Hippocampal formation (tissue), 2 donors: ENCODE measurements at regions not wholly inside any gene's neighbourhood (a gene's known extent, or its start where the extent isn't known, plus 50 kb on each side); places are given as distances from the start of the nearest gene placed in this dataset.

Experiments used
- DNase-seq, 2 donors: peaks; one replicate each; lab custom pipeline; 2025; lab: John Stamatoyannopoulos, UW

DNA sequence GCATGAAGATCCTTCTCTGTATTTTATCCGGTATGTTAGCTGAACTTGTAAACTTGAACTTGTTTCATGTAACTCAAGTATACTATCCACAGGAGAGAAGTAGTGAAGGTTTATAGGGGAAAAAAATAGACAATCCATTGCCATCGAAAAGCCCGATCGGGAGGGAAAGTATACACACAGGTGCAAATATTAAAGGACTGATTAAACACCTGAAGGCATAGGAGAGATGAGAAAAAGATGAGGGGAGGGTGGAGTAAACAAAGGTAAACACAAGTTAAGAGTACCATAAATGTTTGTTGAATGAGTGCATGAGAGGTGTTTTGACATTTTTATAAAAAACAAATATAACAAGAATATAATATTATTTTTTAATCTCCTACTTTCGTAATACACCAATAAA is 64.3 kb upstream of the CITED2 start:
- DNase-seq: no peak

DNA sequence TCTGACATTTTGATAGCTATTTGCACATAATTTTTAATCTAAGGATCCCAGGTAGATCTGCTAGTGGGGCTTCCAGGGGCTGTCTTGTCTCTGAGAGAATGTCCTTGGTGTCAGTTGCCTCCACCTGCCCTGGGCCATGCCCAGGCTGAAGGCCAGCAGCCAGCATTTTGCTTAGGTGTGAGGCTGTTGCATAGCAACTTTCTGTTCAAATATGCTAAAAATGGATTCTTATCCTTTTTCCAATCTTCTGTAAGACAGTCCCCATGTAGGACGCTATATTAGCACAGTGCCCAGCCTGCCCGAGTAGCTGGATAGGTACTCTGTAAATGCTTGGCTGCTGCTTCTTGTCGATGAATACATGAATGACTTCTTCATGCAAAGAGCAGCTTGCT is 62.5 kb upstream of the CITED2 start:
- no peak for DNase-seq

DNA sequence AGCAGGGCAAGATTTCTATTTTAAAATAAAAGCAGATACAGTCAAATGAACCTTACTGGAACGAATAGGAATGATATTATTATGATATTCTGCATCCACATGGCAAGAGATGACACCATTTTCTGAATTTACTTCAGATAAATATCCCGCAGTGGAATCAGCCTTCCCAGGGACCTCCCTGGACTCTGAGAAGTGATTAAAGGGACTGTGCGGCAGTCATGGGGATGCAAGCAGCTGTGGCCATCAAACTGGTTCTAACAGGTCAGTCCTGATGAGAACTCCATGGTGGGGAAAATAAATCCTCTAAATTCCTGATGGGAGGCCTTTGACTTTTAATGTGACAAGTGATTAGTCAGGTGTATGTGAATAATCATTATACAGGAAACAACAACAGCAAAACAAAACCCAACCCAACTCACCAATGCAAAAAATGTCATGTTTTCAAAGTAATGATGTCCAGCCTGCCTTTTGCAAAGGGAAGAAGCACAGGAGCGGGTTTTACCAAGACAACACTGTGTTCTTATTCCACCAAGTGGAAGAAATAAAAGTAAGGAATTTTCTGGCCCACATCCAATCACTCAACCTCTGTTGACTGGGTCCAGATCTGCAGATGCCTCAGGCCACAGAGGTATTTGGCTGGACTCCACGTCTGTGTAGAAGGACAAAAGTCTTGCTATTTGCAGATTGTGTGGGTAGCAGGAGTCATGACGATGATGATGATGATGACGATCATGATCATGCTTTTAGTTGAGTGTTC is 61.9 kb upstream of the CITED2 start:
- DNase-seq: no peak

DNA sequence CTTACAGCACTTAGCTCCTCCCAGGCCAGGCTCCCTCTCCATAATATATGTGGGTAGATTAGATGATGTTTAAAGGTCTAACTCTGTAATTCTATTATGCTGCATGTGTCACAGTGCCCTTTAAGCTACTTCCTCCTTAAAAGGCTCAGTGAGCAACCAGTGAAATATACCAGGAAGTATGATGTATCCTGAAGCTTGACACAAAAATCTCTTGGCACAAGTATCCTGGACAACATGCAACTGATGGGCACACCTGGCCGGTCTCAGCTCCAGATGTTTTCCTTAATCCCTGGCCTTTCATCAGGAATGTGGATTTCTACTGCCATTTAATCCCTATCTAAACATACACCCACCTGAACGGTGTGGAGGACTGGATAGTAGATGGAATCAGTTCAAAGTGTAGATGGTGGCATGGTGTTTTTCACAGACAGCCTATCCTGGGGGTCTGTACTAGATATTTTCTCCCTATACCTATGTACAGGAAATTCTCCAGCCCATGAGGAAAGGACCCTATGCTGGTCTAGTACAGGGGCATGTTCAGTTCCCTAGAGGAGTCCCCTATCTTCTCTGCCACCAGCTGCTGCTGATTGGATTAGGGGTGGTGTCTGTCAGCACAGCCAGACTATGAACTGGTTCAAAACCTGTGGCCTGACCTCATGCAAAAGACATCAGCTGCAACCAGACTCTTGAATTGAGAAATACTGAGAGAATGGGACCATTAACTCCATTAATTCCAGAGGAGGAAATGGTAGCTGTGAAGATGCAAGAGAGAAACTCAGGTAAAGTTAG is 59.4 kb upstream of the CITED2 start:
- DNase-seq: no peak

DNA sequence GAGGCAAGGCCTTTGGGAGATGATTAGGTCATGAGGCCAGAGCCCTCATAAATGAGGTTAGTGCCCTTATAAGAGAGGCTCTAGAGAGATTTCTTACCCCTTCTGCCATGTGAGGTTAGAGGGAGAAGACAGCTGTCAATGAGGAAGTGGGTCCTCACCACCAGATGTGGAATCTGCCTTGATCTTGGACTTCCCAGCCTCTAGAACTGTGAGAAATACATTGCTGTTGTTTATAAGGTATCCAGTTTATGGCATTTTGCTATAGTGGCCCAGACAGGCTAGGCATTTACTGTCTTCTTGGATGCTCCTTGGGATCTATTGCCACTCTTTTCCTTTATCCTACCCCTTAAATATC is 57.1 kb upstream of the CITED2 start:
- DNase-seq: no peak

DNA sequence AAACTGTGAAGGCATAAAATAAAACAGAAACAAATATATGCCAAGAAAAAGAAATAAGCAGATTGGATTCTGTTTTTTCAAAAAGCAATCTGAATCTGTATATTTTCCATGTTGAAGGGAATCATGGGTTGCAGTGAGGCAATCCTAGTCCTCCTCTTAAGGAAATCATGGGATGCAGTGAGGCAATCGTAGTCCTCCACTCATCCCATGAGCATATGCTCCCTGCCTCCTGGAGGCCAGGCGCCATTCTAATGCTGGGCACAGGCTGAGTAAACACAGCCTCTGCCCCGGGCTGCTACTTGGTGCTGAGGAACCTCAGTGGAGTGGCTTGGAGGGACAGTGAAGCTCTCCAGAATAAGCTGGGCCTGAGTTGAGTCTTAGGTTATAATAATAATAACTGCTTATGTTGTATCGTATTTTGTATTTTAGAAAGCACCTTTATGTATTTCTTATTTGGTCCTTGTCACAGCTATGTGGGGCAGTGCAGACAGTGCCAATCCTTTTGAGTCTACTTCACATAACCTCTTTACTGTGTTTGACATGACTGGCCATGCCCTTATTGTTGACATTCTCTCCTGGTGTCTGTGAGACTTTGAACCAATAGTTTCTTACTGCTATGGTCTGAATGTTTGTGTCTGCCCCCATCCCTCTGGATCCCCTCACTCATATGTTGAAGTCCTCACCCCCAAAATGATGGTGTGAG is 56.6 kb upstream of the CITED2 start:
- DNase-seq: no peak

DNA sequence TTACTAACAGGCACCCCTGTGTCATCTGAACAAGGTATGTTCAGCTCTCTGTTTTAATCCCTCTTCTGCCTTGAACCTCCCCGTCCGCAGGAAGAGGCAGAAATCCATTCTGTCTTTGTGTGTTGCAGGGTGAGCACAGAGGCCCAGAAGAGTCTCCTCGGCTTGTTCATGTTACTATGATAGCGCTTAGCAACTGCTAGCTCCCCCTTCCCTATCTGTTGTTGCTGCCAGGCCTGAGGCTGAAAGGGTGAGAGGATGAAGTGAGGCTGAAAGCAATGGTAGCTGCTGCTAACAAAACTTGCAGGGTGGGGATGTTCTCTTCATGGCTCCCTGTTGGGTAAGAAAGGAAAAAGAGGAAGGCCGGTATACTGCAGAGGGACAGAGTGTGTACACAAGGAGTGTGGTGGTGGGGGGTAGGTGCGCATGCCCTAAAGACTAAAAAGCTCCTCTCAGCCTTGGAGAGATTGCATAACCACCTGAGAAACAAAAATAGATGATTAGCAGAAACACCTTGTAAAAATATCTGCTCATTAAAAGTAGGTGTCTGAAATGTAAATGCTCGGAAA is 55.2 kb upstream of the CITED2 start:
- no peak for DNase-seq

DNA sequence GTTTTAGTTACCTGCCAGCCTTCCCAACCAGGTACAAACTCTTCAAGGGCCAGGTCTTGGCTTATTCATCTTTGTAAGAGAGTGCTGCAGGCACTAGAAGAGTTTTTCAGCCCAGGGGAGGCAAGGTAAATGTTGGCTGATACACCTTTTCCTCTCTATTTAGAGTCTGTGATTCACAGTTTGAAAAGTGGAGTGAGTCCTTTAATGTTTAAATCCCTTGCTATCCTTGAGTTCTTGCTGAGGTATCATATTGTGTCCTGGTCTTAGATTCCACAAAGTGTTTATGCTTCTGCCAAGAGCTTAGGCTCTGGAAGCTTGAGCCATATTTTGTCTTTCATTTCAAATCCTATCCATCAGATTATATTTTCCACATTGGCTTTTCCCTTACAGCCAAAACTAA is 52.8 kb upstream of the CITED2 start:
- DNase-seq: no peak

DNA sequence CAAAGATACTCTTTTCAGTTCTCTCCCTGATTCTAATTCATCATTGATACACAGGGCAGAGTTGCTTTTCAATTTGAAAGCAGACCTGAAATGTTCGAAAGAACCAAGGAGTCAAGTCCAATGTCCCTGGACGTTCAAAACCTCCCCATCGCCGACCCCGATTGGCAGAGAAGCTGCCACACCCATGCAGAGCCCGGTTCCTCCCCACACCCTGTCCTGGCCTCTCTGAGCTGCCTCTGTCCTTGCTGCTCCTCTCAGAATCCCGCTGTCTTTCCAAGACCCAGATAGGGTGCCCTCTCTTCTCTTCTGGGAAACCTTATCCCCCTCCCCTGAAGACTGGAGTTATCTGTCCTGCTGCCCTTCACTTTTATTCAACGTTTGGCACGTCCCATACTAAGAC is 52.3 kb upstream of the CITED2 start:
- DNase-seq: no peak

DNA sequence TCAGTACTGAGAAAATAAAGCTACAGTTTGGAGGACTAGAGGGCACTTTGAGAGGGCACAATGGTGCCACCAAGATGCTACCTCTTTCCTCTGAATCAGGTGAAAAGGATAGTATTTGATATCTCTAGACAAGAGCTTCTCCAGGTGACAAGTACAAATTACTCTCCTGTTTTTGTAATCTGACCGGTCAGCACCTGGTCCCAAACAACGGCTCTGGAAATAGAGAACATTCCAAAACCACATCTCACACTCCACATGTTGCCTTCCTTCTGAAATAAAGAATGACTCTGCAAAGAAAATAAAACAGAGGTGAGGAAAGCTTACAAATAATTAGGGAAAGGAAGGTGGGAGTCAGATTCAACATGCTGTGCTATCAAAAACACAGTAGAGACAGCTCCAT is 51.3 kb upstream of the CITED2 start:
- DNase-seq: no peak

DNA sequence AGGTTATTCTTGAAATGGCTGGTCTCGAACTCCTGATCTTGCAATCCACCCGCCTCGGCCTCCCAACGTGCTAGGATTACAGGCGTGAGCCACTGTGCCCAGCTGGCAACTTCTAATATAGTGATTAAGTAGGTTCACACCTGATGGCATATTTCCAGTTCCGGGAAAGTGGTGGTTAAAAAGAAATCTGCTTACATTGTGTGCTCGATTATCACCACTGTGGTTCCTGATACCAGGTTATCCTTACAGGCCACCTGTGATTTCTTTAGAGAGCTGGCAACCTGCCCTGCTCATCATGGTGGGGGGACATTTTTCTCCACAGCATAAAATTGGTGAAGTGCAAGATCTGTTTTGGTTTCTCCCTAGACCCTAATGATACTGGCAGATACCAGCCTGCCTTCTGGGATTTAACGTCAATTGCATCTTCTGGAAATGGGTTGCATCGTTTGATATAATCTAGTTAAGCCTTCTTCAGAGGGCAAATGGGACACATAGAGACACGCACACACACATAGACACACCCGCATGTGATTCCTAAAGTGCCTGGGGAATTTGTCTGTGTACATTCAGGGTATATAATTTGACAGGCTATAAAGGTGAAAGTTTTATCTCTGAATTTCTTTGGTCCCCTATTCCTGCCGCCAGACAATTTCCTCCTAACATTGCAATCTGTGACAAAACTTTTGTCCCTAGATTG is 49.7 kb upstream of the CITED2 start:
- no peak for DNase-seq
